SK-N-MC (cell line): ENCODE measurements at regions not wholly inside any gene's neighbourhood (a gene's known extent, or its start where the extent isn't known, plus 50 kb on each side); places are given as distances from the start of the nearest gene placed in this dataset.

Experiments used
- EZH2 ChIP-seq: fragments of 200-600 bp; sonication (generic); IDR thresholded peaks from one replicate; pipeline ENCODE4 v1.6.1; 2017; ENCODE audit warnings: antibody characterized with exemption
- POLR2AphosphoS5 ChIP-seq: IDR thresholded peaks from 2 replicates; pipeline ENCODE4 v1.6.1; 2012; ENCODE audit warnings: mild to moderate bottlenecking, low read depth, low read length, borderline replicate concordance

- TF ChIP-seq EZH2, result no peak
- no peak for TF ChIP-seq POLR2AphosphoS5
Measured at GRCh38 chr1:69271587-69272125, 296.1 kb upstream of the LRRC7 start.
